ENCODE measurements at regions not wholly inside any gene's neighbourhood (a gene's known extent, or its start where the extent isn't known, plus 50 kb on each side); places are given as distances from the start of the nearest gene placed in this dataset.
"Not testable (repeated sequence)": the region's sequence is repeated elsewhere in the genome, so short reads cannot be mapped to it uniquely, and the experiment has no call there.

GRCh38 chrX:10676235-10676957, 56.0 kb upstream of the MID1 start:
- DNase-seq: no peak

DNA sequence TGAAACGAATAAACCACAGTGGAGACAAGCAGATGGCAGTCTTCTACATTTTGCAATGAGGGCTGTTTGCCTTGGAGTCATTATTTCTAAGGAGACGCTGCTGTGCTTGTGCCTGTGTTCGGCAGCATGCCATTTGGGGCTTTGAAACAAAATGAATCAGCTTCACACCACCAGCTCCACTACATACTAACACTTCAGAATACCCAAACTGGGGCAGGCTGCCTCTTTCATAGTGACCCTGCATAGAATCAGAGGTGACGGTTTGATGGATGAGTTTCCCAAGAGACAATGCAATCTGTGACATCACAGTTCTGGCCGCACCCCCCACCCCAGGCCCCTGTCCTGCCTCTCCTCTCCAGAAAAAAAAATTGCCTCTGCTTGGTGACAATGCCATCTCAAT, 57.1 kb upstream of the MID1 start:
- DNase-seq: no peak

DNA sequence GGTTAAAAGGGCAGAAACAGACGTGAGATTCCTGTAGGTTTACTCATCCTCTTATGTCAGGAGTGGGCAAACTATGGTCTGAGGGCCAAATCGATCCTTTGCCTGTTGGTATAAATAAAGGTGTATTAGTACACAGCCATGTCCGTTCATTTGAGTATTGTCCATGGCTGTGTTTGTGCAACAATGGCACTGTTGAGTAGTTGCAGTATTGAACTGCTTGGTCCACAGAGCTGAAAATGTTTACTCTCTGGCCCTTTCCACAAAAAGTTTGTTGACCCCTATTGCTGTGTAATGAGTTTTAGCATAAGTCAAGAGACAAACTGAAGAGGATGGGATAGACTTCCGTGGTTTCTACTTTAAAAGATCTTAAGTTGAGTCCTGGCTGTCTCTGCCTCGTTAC, 59.0 kb upstream of the MID1 start:
- DNase-seq: no peak

DNA sequence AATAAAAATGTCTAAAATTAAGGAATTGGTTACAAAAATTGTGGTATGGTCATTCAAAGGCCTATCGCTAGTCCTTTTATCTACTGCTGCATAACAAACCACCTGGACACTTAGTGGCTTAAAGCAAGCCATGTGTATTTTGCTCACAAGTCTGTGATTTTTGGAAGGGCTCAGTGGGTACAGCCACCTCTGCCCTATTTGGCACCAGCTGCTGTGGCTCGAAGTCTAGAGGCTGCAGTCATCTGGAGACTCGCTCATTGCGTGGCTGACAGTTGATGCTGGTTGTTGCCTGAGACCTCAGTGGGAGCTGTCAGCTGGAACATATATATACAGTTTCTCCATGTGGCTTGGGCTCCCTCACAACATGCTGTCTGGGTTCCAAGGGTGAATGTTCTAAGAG, 60.8 kb upstream of the MID1 start:
- DNase-seq: no peak

DNA sequence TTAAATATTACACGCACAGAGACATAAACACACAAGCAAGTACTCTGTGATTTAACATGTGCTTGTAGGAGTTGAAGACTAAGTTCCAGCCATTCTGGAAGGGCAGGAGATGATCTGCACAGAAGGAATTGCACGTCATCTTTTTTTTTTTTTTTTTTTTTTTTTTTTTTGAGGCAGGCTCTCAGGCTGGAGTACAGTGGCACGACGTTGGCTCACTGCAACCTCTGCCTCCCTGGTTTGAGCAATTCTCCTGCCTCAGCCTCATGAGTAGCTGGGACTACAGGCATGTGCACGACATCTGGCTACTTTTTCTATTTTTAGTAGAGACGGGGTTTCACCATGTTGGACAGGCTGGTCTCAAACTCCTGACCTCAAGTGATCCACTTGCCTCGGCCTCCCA, 63.2 kb upstream of the MID1 start:
- not testable (repeated sequence) for DNase-seq

- DNase-seq: no peak
Observed at GRCh38 chrX:10685923-10686595, 65.7 kb upstream of the MID1 start.

- DNase-seq: not testable (repeated sequence)
Observed at GRCh38 chrX:10691751-10692150, 71.4 kb upstream of the MID1 start.

GRCh38 chrX:10697616-10698317, 77.4 kb upstream of the MID1 start:
- no peak for DNase-seq

GRCh38 chrX:10698318-10698640, 77.9 kb upstream of the MID1 start:
- DNase-seq: no peak

- no peak for DNase-seq
Observed at GRCh38 chrX:10702031-10702430, 81.6 kb upstream of the MID1 start.

GRCh38 chrX:10706342-10706741, 86.0 kb upstream of the MID1 start:
- not testable (repeated sequence) for DNase-seq

- no peak for DNase-seq
Observed at GRCh38 chrX:10707773-10708172, 87.4 kb upstream of the MID1 start.

GRCh38 chrX:10709276-10709675, 88.9 kb upstream of the MID1 start:
- no peak for DNase-seq

DNA sequence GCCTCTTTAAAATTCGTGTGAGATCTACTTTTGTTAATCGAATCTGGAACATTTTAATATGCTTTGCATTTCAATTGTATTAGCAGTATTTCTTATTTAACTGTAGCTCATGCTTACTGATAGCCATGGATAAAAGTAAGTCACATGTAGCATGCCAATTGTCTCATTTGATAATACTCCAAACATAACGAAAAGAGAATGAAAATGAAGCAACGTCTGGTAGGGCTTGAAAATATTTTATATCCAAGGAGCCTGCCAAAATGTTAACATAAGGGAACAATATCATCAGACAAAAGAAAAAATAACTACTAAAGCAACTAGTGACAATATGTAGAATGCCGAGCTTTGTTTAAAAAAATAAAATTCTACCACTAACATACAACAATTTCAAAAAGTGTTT, 94.1 kb upstream of the MID1 start:
- no peak for DNase-seq

DNA sequence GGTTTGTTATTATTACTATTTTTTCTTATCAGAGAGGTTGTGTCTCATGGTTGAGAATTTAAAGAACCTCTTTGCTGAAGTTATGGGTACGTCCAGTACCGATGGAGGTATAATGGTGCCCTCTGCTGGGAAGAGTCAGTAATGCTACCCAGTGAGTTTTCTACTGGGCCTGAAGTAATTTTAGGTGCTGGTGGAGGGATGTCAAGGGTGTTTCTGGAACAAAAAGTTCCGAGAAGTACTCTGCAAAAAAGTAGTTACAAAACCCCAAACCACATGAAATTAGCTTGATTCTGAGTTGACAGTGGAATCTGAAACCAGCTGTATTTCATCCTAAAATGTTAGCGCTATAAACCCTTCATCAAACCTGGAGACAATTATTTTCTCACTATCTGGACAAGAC, 102.5 kb upstream of the MID1 start:
- peak; percentile 27 for DNase-seq

- no peak for DNase-seq
Observed at GRCh38 chrX:10725071-10725470, 104.7 kb upstream of the MID1 start.

DNA sequence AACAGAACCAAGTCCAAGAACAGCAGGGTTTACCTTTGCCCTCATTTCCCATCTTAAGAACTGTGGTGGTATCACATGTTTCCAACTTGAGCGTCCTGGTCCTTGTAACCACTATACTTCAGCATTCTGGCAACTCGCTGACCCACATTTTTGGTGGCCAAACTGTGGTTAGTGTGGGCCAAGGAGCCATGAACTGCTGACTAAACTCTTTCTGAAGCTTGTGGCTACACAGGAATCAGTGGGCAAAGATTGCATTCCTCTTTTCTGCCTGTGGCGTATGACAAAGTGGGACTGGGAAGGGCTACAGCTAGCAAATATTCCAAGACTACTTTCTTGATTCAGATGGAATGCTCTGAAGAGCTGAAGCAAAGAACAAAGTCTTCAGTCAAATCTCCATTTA, 106.3 kb upstream of the MID1 start:
- DNase-seq: peak; percentile 0

- no peak for DNase-seq
Observed at GRCh38 chrX:10728806-10729389, 108.5 kb upstream of the MID1 start.

- DNase-seq: no peak
Observed at GRCh38 chrX:10739426-10739825, 119.0 kb upstream of the MID1 start.

- DNase-seq: no peak
Observed at GRCh38 chrX:10741003-10741402, 120.6 kb upstream of the MID1 start.

DNA sequence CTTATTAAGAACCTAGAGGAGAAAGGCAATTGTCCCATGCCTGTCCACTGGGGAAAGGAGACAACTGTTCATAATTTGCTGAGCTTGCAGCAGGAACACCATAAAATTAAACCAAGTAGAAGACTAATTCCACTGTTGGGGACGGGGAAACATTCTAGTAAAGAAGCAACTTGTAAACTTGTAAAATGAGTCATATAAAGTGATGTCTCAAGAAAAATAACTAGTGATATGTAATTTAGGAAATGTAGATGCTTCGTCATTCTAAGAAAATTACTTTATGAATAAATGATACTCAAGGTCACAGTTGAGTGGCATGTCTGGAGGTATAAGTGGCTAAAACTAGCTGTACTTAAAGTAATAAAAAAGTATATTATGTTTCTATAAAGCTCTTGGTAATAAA, 121.2 kb upstream of the MID1 start:
- DNase-seq: no peak

GRCh38 chrX:10743476-10743875, 123.1 kb upstream of the MID1 start:
- no peak for DNase-seq

- DNase-seq: no peak
Observed at GRCh38 chrX:10744007-10744406, 123.6 kb upstream of the MID1 start.

DNA sequence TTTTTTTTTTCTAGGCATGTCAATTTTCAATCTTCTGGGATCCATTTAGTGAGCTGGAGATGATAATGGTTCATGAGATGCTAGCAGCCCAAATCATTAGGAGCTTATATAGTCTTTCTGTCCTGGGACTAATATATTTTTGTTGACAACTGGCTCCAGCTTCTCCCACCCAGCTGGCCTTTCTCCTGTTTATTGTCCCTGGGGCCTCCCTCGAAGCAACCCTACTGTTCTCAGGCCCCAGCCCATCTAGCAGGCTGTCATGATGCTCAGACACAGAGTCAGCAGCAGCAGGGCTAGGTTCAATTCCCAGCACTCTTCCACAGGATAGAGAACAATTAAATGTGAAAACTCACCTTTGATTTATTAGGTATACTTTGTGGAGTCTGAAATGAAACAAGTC, 127.6 kb upstream of the MID1 start:
- DNase-seq: no peak
